ENCODE measurements at regions not wholly inside any gene's neighbourhood (a gene's known extent, or its start where the extent isn't known, plus 50 kb on each side); places are given as distances from the start of the nearest gene placed in this dataset.

GRCh38 chr2:8514796-8515758, 166.8 kb upstream of the ID2 start:
- peaks cover 5% of the 10 kb centered on the region for H3K9me3 ChIP-seq (ENCODE audit: control insufficient read depth, low read length)
- no peak overlapping the region for H3K4me3 ChIP-seq (ENCODE audit: insufficient read depth, low read depth, low read length, poor library complexity, severe bottlenecking)
- peak overlapping the region; percentile 59 for H3K27ac ChIP-seq (ENCODE audit: insufficient read depth, low read length, poor library complexity, severe bottlenecking)
- no peaks in the 10 kb centered on the region for H3K27me3 ChIP-seq (replicated peaks; ENCODE audit: control insufficient read depth, insufficient read depth, low read length, poor library complexity, severe bottlenecking)
- peaks cover 19% of the 10 kb centered on the region for H3K4me1 ChIP-seq (ENCODE audit: control insufficient read depth, insufficient read depth, low read length, poor library complexity, severe bottlenecking)
- no peaks in the 10 kb centered on the region for H3K36me3 ChIP-seq (ENCODE audit: control insufficient read depth, insufficient read depth, low read length)
- DNase-seq = peak; percentile 55 to 58 (median 57)

DNA sequence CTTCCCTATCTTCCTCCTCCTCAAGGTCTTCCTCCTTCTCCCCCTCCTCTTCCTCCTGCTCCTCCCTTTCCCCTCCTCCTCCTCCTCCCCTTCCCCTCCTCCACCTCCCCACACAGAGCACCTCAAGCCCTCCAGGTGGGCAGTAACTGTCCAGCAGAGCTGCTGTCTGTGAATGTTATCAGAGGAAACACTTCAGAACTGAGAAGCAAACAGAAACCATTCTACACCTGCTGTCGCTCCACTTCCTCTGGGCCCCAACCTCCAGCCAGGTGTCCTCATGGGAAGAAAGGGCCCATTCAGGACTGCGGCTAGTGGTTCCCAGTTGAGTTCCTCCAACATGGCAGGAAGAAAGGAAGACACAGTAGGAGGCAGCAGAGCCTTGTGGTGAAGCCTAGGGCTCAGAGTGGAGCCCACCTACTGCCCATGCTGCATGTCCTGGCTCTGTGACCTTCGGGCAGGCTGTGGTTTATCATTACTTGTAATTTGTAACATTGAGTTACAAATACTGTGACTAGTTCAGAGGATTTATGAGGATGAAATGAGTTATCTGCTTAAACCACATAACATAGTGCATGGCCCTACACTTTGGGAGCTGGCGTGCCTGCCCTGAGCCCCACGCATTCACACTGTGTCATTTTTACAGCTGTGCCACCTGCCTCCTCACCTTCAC, 165.9 kb upstream of the ID2 start:
- peaks cover 5% of the 10 kb centered on the region for H3K9me3 ChIP-seq (ENCODE audit: control insufficient read depth, low read length)
- H3K27ac ChIP-seq (ENCODE audit: insufficient read depth, low read length, poor library complexity, severe bottlenecking) = peak overlapping the region; percentile 59
- no peak overlapping the region for H3K4me3 ChIP-seq (ENCODE audit: insufficient read depth, low read depth, low read length, poor library complexity, severe bottlenecking)
- no peaks in the 10 kb centered on the region for H3K27me3 ChIP-seq (replicated peaks; ENCODE audit: control insufficient read depth, insufficient read depth, low read length, poor library complexity, severe bottlenecking)
- DNase-seq = no peak
- peaks cover 19% of the 10 kb centered on the region for H3K4me1 ChIP-seq (ENCODE audit: control insufficient read depth, insufficient read depth, low read length, poor library complexity, severe bottlenecking)
- no peaks in the 10 kb centered on the region for H3K36me3 ChIP-seq (ENCODE audit: control insufficient read depth, insufficient read depth, low read length)

- Histone ChIP-seq H3K4me1 (ENCODE audit: control insufficient read depth, insufficient read depth, low read length, poor library complexity, severe bottlenecking) (peaks cover 27% of the 10 kb centered on the region), H3K36me3 (ENCODE audit: control insufficient read depth, insufficient read depth, low read length) (no peaks in the 10 kb centered on the region), H3K27me3 (replicated peaks; ENCODE audit: control insufficient read depth, insufficient read depth, low read length, poor library complexity, severe bottlenecking) (no peaks in the 10 kb centered on the region), H3K27ac (ENCODE audit: insufficient read depth, low read length, poor library complexity, severe bottlenecking) (no peak overlapping the region), H3K9me3 (ENCODE audit: control insufficient read depth, low read length) (peaks cover 5% of the 10 kb centered on the region), H3K4me3 (ENCODE audit: insufficient read depth, low read depth, low read length, poor library complexity, severe bottlenecking) (no peak overlapping the region)
- DNase-seq = no peak
Observed at GRCh38 chr2:8517850-8518498, 163.9 kb upstream of the ID2 start.

DNA sequence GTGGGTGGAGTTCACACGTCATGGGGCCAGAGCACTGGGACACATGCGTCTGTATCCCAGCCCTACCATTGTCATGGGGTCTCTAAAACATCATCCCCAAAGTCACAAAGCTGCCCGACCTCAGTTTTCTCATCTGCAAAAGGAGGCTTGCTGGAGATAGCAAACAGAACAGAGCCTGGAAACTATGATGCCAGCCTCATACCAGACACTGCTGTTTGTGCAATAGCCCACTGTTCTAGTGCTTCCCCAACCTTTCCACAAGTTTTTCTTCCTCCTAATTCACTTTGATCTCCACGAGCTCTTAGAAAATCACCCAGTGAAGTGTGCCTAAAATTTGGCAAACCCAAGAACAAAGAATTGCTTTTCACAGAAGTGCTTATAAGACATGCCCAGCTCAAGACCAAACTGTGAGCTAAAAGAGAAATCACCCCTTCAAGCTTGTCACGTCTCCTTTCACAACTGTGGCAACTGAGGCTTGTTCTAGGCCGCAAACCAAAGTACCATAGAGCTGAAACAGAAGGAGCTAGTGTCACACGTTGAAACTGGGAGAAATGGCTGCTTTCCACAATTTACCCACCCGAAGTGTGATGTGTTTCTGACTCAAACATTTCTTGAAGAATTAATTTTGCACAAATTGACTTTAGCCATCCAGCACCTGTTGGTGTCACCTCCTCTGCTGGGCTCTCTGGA, 162.7 kb upstream of the ID2 start:
- no peak overlapping the region for H3K27ac ChIP-seq (ENCODE audit: insufficient read depth, low read length, poor library complexity, severe bottlenecking)
- no peaks in the 10 kb centered on the region for H3K27me3 ChIP-seq (replicated peaks; ENCODE audit: control insufficient read depth, insufficient read depth, low read length, poor library complexity, severe bottlenecking)
- no peak overlapping the region for H3K4me3 ChIP-seq (ENCODE audit: insufficient read depth, low read depth, low read length, poor library complexity, severe bottlenecking)
- peaks cover 32% of the 10 kb centered on the region for H3K4me1 ChIP-seq (ENCODE audit: control insufficient read depth, insufficient read depth, low read length, poor library complexity, severe bottlenecking)
- no peaks in the 10 kb centered on the region for H3K36me3 ChIP-seq (ENCODE audit: control insufficient read depth, insufficient read depth, low read length)
- peaks cover 4% of the 10 kb centered on the region for H3K9me3 ChIP-seq (ENCODE audit: control insufficient read depth, low read length)
- no peak for DNase-seq

GRCh38 chr2:8520791-8521344, 161.0 kb upstream of the ID2 start:
- H3K4me1 ChIP-seq (ENCODE audit: control insufficient read depth, insufficient read depth, low read length, poor library complexity, severe bottlenecking) = peaks cover 19% of the 10 kb centered on the region
- H3K9me3 ChIP-seq (ENCODE audit: control insufficient read depth, low read length) = no peaks in the 10 kb centered on the region
- no peaks in the 10 kb centered on the region for H3K36me3 ChIP-seq (ENCODE audit: control insufficient read depth, insufficient read depth, low read length)
- no peak for DNase-seq
- H3K4me3 ChIP-seq (ENCODE audit: insufficient read depth, low read depth, low read length, poor library complexity, severe bottlenecking) = no peak overlapping the region
- no peaks in the 10 kb centered on the region for H3K27me3 ChIP-seq (replicated peaks; ENCODE audit: control insufficient read depth, insufficient read depth, low read length, poor library complexity, severe bottlenecking)
- no peak overlapping the region for H3K27ac ChIP-seq (ENCODE audit: insufficient read depth, low read length, poor library complexity, severe bottlenecking)

- no peaks in the 10 kb centered on the region for H3K9me3 ChIP-seq (ENCODE audit: control insufficient read depth, low read length)
- H3K27me3 ChIP-seq (replicated peaks; ENCODE audit: control insufficient read depth, insufficient read depth, low read length, poor library complexity, severe bottlenecking) = no peaks in the 10 kb centered on the region
- H3K4me1 ChIP-seq (ENCODE audit: control insufficient read depth, insufficient read depth, low read length, poor library complexity, severe bottlenecking) = peaks cover 13% of the 10 kb centered on the region
- H3K27ac ChIP-seq (ENCODE audit: insufficient read depth, low read length, poor library complexity, severe bottlenecking) = no peak overlapping the region
- H3K36me3 ChIP-seq (ENCODE audit: control insufficient read depth, insufficient read depth, low read length) = no peaks in the 10 kb centered on the region
- DNase-seq = no peak
- no peak overlapping the region for H3K4me3 ChIP-seq (ENCODE audit: insufficient read depth, low read depth, low read length, poor library complexity, severe bottlenecking)
Observed at GRCh38 chr2:8522687-8523086, 159.2 kb upstream of the ID2 start.

- no peaks in the 10 kb centered on the region for H3K27me3 ChIP-seq (replicated peaks; ENCODE audit: control insufficient read depth, insufficient read depth, low read length, poor library complexity, severe bottlenecking)
- H3K27ac ChIP-seq (ENCODE audit: insufficient read depth, low read length, poor library complexity, severe bottlenecking) = no peak overlapping the region
- no peak overlapping the region for H3K4me3 ChIP-seq (ENCODE audit: insufficient read depth, low read depth, low read length, poor library complexity, severe bottlenecking)
- H3K9me3 ChIP-seq (ENCODE audit: control insufficient read depth, low read length) = no peaks in the 10 kb centered on the region
- H3K36me3 ChIP-seq (ENCODE audit: control insufficient read depth, insufficient read depth, low read length) = no peaks in the 10 kb centered on the region
- DNase-seq = no peak
- H3K4me1 ChIP-seq (ENCODE audit: control insufficient read depth, insufficient read depth, low read length, poor library complexity, severe bottlenecking) = peaks cover 13% of the 10 kb centered on the region
Observed at GRCh38 chr2:8524388-8524787, 157.5 kb upstream of the ID2 start.

DNA sequence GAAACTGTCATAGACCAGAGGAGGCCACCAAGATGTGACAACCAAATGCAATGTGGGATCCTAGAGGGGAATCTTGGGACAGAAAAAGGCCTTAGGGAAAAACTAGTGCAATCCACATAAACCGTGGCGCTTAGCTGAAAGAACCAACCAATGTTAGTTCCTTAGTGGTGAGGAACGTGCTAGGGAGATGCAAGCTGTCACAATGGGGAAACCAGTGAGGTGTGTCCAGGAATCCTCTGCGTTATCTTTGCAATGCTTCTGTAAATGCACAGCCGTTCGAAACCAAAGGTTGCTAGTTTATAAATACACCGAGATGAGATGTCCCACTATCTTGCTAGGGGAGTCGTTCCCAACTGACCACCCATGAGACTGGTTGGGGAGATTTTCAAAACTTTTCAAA, 157.0 kb upstream of the ID2 start:
- no peak overlapping the region for H3K4me3 ChIP-seq (ENCODE audit: insufficient read depth, low read depth, low read length, poor library complexity, severe bottlenecking)
- no peaks in the 10 kb centered on the region for H3K27me3 ChIP-seq (replicated peaks; ENCODE audit: control insufficient read depth, insufficient read depth, low read length, poor library complexity, severe bottlenecking)
- no peaks in the 10 kb centered on the region for H3K36me3 ChIP-seq (ENCODE audit: control insufficient read depth, insufficient read depth, low read length)
- no peak overlapping the region for H3K27ac ChIP-seq (ENCODE audit: insufficient read depth, low read length, poor library complexity, severe bottlenecking)
- DNase-seq = no peak
- H3K4me1 ChIP-seq (ENCODE audit: control insufficient read depth, insufficient read depth, low read length, poor library complexity, severe bottlenecking) = peaks cover 13% of the 10 kb centered on the region
- H3K9me3 ChIP-seq (ENCODE audit: control insufficient read depth, low read length) = no peaks in the 10 kb centered on the region

- Histone ChIP-seq H3K27ac (ENCODE audit: insufficient read depth, low read length, poor library complexity, severe bottlenecking) (no peak overlapping the region), H3K27me3 (replicated peaks; ENCODE audit: control insufficient read depth, insufficient read depth, low read length, poor library complexity, severe bottlenecking) (no peaks in the 10 kb centered on the region), H3K4me3 (ENCODE audit: insufficient read depth, low read depth, low read length, poor library complexity, severe bottlenecking) (no peak overlapping the region), H3K9me3 (ENCODE audit: control insufficient read depth, low read length) (no peaks in the 10 kb centered on the region), H3K36me3 (ENCODE audit: control insufficient read depth, insufficient read depth, low read length) (no peaks in the 10 kb centered on the region), H3K4me1 (ENCODE audit: control insufficient read depth, insufficient read depth, low read length, poor library complexity, severe bottlenecking) (peaks cover 13% of the 10 kb centered on the region)
- no peak for DNase-seq
Observed at GRCh38 chr2:8525236-8525581, 156.6 kb upstream of the ID2 start.

Data from effector memory CD4-positive, alpha-beta T cell (primary cell).